Endothelial cell of umbilical vein (primary cell): ENCODE measurements at regions not wholly inside any gene's neighbourhood (a gene's known extent, or its start where the extent isn't known, plus 50 kb on each side); places are given as distances from the start of the nearest gene placed in this dataset.

Source experiments
- BruUV-seq: library from RNA; stranded (reverse); fragments of 400-500 nt; replicated peaks from 2 replicates; lab custom pipeline; 2021; lab: Mats Ljungman, UMichigan
- CTCF ChIA-PET: fragments of 300-600, 350-600 bp; sonication (Branson Sonifier 250); formaldehyde crosslinking; loops from one replicate; lab custom pipeline; 2021; ENCODE audit warnings: antibody characterized with exemption, inconsistent platforms; lab: Charles Lee
- POLR2A ChIA-PET: fragments of 300-600, 350-600 bp; sonication (Branson Sonifier 250); formaldehyde crosslinking; loops from one replicate; lab custom pipeline; 2021; ENCODE audit warnings: antibody characterized with exemption, inconsistent platforms; lab: Charles Lee
- DNase-seq: peaks from one replicate; pipeline ENCODE4 v3.0.0-alpha.2; 2011; ENCODE audit warnings: low read depth, low spot score
- FAIRE-seq: peaks from 2 replicates; lab custom pipeline; 2011; peaks lifted over from hg19 to GRCh38; lab: Jason Lieb, UNC
- H2AFZ ChIP-seq: 2 replicates; pipeline ENCODE4 v1.6.0; 2012; ENCODE audit warnings: low read depth, low read length, control low read depth, inconsistent platforms
- H3K27ac ChIP-seq: 2 replicates; pipeline ENCODE4 v1.5.1; 2011; ENCODE audit warnings: low read depth, mild to moderate bottlenecking, control low read depth, low read length, moderate library complexity; ENCODE audit not compliant: insufficient read depth
- H3K27me3 ChIP-seq, 2 experiments: 2 replicates each; pipeline versions ENCODE4 v1.6.0 to v1.6.1; 2011; ENCODE audit warnings: low read length in 2 of 2, mixed read lengths in 1 of 2; ENCODE audit not compliant: control insufficient read depth in 2 of 2, insufficient read depth in 2 of 2
- H3K36me3 ChIP-seq, 2 experiments: 2 replicates in 1 of 2; 3 replicates in 1 of 2; pipeline ENCODE4 v1.5.1; 2011; ENCODE audit warnings: low read length in 2 of 2, mild to moderate bottlenecking in 1 of 2, moderate library complexity in 1 of 2; ENCODE audit not compliant: control insufficient read depth in 2 of 2, insufficient read depth in 2 of 2; ENCODE audit errors: extremely low read depth in 1 of 2
- H3K4me1 ChIP-seq: 3 replicates; pipeline ENCODE4 v1.5.1; 2011; ENCODE audit warnings: mild to moderate bottlenecking, low read length; ENCODE audit not compliant: control insufficient read depth, insufficient read depth; ENCODE audit errors: extremely low read depth
- H3K4me2 ChIP-seq: 2 replicates; pipeline ENCODE4 v1.6.1; 2011; ENCODE audit warnings: low read length, control low read depth, mixed read lengths; ENCODE audit not compliant: insufficient read depth
- H3K4me3 ChIP-seq, 3 experiments: fragments of 200-600 bp in 1 of 3; sonication (generic), shearing (Covaris generic) in 1 of 3; replicated peaks in 1 of 3; 2 replicates each; pipeline ENCODE4 v1.5.1; 2011 to 2016; ENCODE audit warnings: control low read depth in 3 of 3, low read length in 3 of 3, mild to moderate bottlenecking in 2 of 3, inconsistent platforms in 1 of 3, low read depth in 1 of 3, moderate library complexity in 1 of 3; ENCODE audit not compliant: insufficient read depth in 1 of 3
- H3K79me2 ChIP-seq: 2 replicates; pipeline ENCODE4 v1.6.0; 2012; ENCODE audit warnings: low read length, inconsistent platforms; ENCODE audit not compliant: control insufficient read depth, insufficient read depth
- H3K9ac ChIP-seq: replicated peaks from 2 replicates; pipeline ENCODE3; 2011; ENCODE audit warnings: low read length, control low read depth; ENCODE audit not compliant: insufficient read depth; ENCODE audit errors: extremely low read depth
- H3K9me1 ChIP-seq: replicated peaks from 3 replicates; pipeline ENCODE4 v1.6.0; 2011; ENCODE audit warnings: mild to moderate bottlenecking, low read length; ENCODE audit not compliant: control insufficient read depth, insufficient read depth; ENCODE audit errors: extremely low read depth
- H3K9me3 ChIP-seq: replicated peaks from 2 replicates; pipeline ENCODE4 v1.5.1; 2012; ENCODE audit warnings: low read length, inconsistent platforms; ENCODE audit not compliant: control insufficient read depth, insufficient read depth
- H4K20me1 ChIP-seq: replicated peaks from 2 replicates; pipeline ENCODE3; 2011; ENCODE audit warnings: mild to moderate bottlenecking, low read length; ENCODE audit not compliant: control insufficient read depth, insufficient read depth; ENCODE audit errors: extremely low read depth
- EZH2 ChIP-seq: IDR thresholded peaks from 2 replicates; pipeline ENCODE4 v1.6.1; 2012; ENCODE audit warnings: borderline replicate concordance, low read depth, mild to moderate bottlenecking, moderate library complexity, low read length, inconsistent platforms; ENCODE audit not compliant: severe bottlenecking
- FOS ChIP-seq: IDR thresholded peaks from 2 replicates; pipeline ENCODE4 v1.6.1; 2011; ENCODE audit warnings: mild to moderate bottlenecking, low read length, moderate library complexity, borderline replicate concordance; ENCODE audit not compliant: insufficient read depth
- GATA2 ChIP-seq: IDR thresholded peaks from 2 replicates; pipeline ENCODE4 v1.7.0; 2011; ENCODE audit warnings: low read depth, mild to moderate bottlenecking, moderate library complexity, mixed read lengths, low read length; ENCODE audit not compliant: insufficient read length, insufficient read depth
- JUN ChIP-seq: IDR thresholded peaks from 2 replicates; pipeline ENCODE4 v1.6.1; 2011; ENCODE audit warnings: borderline replicate concordance, low read depth; ENCODE audit not compliant: insufficient read length, insufficient read depth
- MYC ChIP-seq: IDR thresholded peaks from one replicate; pipeline ENCODE4 v1.6.1; 2011; ENCODE audit warnings: mild to moderate bottlenecking, low read depth, low read length
- POLR2A ChIP-seq: IDR thresholded peaks from 2 replicates; pipeline ENCODE4 v1.6.1; 2012; ENCODE audit warnings: low read depth, mild to moderate bottlenecking, control low read depth, low read length
- POLR2AphosphoS5 ChIP-seq: IDR thresholded peaks from 2 replicates; pipeline ENCODE4 v1.6.1; 2012; ENCODE audit warnings: low read depth, mild to moderate bottlenecking, control low read depth, low read length, moderate library complexity; ENCODE audit not compliant: insufficient read depth
- dilution Hi-C: fragments of 300-500 bp; cut with MboI; formaldehyde crosslinking; loops from one replicate; pipeline ENCODE4 v1.15.0; 2019; ENCODE audit warnings: low sequenced_read_pairs; ENCODE audit not compliant: extremely low pct_ligation_motif_present
- intact Hi-C: fragments of 100-400 bp; cut with micrococcal nuclease; formaldehyde crosslinking; loops from one replicate; pipeline ENCODE4 v1.10.0; 2022
- TF ChIP-seq, protein P1 (sequence below): IDR thresholded peaks from 2 replicates; pipeline ENCODE4 v1.6.1; 2011; ENCODE audit not compliant: insufficient read depth, insufficient read length
- TF ChIP-seq, protein P2 (sequence below), 2 donors: IDR thresholded peaks; 1 replicate in 1 of 2; 2 replicates in 1 of 2; pipeline ENCODE4 v1.5.1; 2011; ENCODE audit warnings: low read length in 2 of 2, mild to moderate bottlenecking in 2 of 2, moderate library complexity in 2 of 2, control low read depth in 1 of 2, inconsistent platforms in 1 of 2, low read depth in 1 of 2; ENCODE audit not compliant: insufficient read depth in 1 of 2; ENCODE audit errors: extremely low read depth in 1 of 2

DNA sequence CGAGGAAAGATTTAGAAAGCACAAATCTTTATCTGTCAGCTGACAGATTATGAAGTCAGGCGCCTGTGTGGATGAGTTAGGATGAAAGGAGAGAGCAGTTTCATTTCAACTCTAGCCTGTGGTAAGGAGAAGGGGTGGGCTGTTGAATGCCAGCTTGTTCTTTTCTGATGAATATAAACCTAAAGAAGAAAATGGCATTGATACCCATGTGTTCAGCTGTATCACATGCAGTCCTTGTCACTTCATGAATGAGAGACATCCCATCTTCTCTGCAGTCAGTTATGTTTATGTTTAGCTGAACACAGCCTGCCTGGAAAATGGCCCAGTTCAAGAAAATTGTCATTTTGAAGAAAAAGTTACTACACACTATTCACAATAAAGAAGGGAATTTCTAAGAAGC is 345.7 kb upstream of the RBMS3 start:
- intact Hi-C loops (no loop called here), dilution Hi-C loops (no loop called here)
- H3K27ac ChIP-seq: no peak overlapping the region
- peaks cover 4% of the 10 kb centered on the region for H3K4me1 ChIP-seq
- FAIRE-seq: no peak
- no peak overlapping the region for H3K4me2 ChIP-seq
- H3K9me3 ChIP-seq: no peaks in the 10 kb centered on the region
- no peak overlapping the region for H2AFZ ChIP-seq
- no peak overlapping the region for H3K4me3 ChIP-seq
- no peak for TF ChIP-seq FOS
- no peak for TF ChIP-seq EZH2
- TF ChIP-seq MYC: no peak
- TF ChIP-seq GATA2: no peak
- TF ChIP-seq, protein P1, sequence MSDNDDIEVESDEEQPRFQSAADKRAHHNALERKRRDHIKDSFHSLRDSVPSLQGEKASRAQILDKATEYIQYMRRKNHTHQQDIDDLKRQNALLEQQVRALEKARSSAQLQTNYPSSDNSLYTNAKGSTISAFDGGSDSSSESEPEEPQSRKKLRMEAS: no peak
- TF ChIP-seq, protein P2, sequence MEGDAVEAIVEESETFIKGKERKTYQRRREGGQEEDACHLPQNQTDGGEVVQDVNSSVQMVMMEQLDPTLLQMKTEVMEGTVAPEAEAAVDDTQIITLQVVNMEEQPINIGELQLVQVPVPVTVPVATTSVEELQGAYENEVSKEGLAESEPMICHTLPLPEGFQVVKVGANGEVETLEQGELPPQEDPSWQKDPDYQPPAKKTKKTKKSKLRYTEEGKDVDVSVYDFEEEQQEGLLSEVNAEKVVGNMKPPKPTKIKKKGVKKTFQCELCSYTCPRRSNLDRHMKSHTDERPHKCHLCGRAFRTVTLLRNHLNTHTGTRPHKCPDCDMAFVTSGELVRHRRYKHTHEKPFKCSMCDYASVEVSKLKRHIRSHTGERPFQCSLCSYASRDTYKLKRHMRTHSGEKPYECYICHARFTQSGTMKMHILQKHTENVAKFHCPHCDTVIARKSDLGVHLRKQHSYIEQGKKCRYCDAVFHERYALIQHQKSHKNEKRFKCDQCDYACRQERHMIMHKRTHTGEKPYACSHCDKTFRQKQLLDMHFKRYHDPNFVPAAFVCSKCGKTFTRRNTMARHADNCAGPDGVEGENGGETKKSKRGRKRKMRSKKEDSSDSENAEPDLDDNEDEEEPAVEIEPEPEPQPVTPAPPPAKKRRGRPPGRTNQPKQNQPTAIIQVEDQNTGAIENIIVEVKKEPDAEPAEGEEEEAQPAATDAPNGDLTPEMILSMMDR (IDR thresholded peaks at IDR 0.05; ENCODE audit: extremely low read depth in 1 of 2, insufficient read depth in 1 of 2, low read depth in 1 of 2, low read length in 2 of 2): no peak
- no peak for TF ChIP-seq POLR2AphosphoS5
- no peak for TF ChIP-seq JUN
- no peak for TF ChIP-seq POLR2A
- no TSS peak for BruUV-seq
- H3K9ac ChIP-seq: no peak overlapping the region
- H3K27me3 ChIP-seq: no peaks in the 10 kb centered on the region
- no peaks in the 10 kb centered on the region for H3K36me3 ChIP-seq
- ChIA-PET CTCF (interaction anchor here (1.5 kb wide), 1 partner anchor 18 kb away, joined by 3 read pairs; no protein-coding TSS in a partner anchor), POLR2A (no interaction called here)
- no peaks in the 10 kb centered on the region for H3K9me1 ChIP-seq
- H4K20me1 ChIP-seq: no peaks in the 10 kb centered on the region
- DNase-seq: no peak
- H3K79me2 ChIP-seq: no peaks in the 10 kb centered on the region
